ENCODE measurements at regions not wholly inside any gene's neighbourhood (a gene's known extent, or its start where the extent isn't known, plus 50 kb on each side); places are given as distances from the start of the nearest gene placed in this dataset.

GRCh38 chr12:87509237-87509820 lies 519.9 kb downstream of the C12orf50 start:
- TF ChIP-seq CTCF (IDR thresholded peaks at IDR 0.05) (no peak), POLR2A (IDR thresholded peaks at IDR 0.05) (no peak), POLR2AphosphoS5 (IDR thresholded peaks at IDR 0.05) (no peak), EP300 (IDR thresholded peaks at IDR 0.05) (no peak)

All from upper lobe of left lung (tissue), 4 donors.